H1 (cell line): ENCODE measurements at regions not wholly inside any gene's neighbourhood (a gene's known extent, or its start where the extent isn't known, plus 50 kb on each side); places are given as distances from the start of the nearest gene placed in this dataset.

Experiments used
- BCL11A ChIP-seq, 2 experiments: IDR thresholded peaks; one replicate each; pipeline ENCODE4 v1.6.1; 2011; ENCODE audit warnings: low read depth in 2 of 2, low read length in 2 of 2, mild to moderate bottlenecking in 2 of 2
- POLR2A ChIP-seq, 2 experiments: IDR thresholded peaks; 1 replicate in 1 of 2; 2 replicates in 1 of 2; pipeline ENCODE4 v1.6.1; 2011; ENCODE audit warnings: low read depth in 2 of 2, low read length in 2 of 2, mild to moderate bottlenecking in 2 of 2; ENCODE audit errors: control extremely low read depth in 1 of 2
- SUZ12 ChIP-seq: fragments of 200-600 bp; sonication (generic); IDR thresholded peaks from 2 replicates; pipeline ENCODE4 v1.6.1; 2012; ENCODE audit warnings: mild to moderate bottlenecking, inconsistent platforms, low read length, moderate library complexity, mixed read lengths
- TAF1 ChIP-seq: IDR thresholded peaks from 2 replicates; pipeline ENCODE4 v1.6.1; 2011; ENCODE audit warnings: mild to moderate bottlenecking, low read depth, low read length

DNA sequence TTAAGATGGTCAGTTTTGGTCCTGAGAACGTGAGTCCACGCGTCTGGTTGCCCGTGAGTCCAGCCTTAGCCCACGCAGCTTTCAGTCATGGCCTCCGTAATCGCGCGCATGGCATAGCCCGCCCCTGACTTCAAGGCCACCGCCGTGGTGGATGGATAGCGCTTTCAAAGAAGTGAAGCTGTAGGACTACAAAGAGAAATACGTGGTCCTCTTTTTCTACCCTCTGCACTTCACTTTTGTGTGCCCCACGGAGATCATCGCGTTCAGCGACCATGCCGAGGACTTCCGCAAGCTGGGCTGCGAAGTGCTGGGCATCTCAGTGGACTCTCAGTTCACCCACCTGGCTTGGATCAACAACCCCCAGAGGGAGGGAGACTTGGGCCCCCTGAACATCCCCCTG lies 142.0 kb upstream of the MCHR2 start:
- TF ChIP-seq POLR2A (IDR thresholded peaks at IDR 0.05; ENCODE audit: control extremely low read depth in 1 of 2, low read depth in 2 of 2, low read length in 2 of 2) (no peak), SUZ12 (no peak), TAF1 (no peak), BCL11A (IDR thresholded peaks at IDR 0.05; ENCODE audit: low read depth in 2 of 2, low read length in 2 of 2) (no peak)
